ENCODE measurements at regions not wholly inside any gene's neighbourhood (a gene's known extent, or its start where the extent isn't known, plus 50 kb on each side); places are given as distances from the start of the nearest gene placed in this dataset.

- TF ChIP-seq HDAC6 (IDR thresholded peaks at IDR 0.05; ENCODE audit: low read depth, low read length), result no peak
- TF ChIP-seq ZNF316 (IDR thresholded peaks at IDR 0.05), result peak; percentile 48; the same call in 1 of the 2 replicates
- TF ChIP-seq KDM1A (IDR thresholded peaks at IDR 0.05), result peak; percentile 58 to 67; a peak in 3 of 4 replicates
- TF ChIP-seq CHCHD3 (CRISPR knock-in tag; IDR thresholded peaks at IDR 0.05), result no peak
- TF ChIP-seq RUNX1 (IDR thresholded peaks at IDR 0.05; ENCODE audit: low read depth), result no peak
- no peak; the same call in 1 of the 2 replicates for TF ChIP-seq MAFG (tag; conservative IDR thresholded peaks at IDR 0.05)
- no peak for TF ChIP-seq SMAD2 (IDR thresholded peaks at IDR 0.05; ENCODE audit: low read depth, low read length)
- no peak for TF ChIP-seq CBX1 (IDR thresholded peaks at IDR 0.05; ENCODE audit: low read depth)
- no peak for TF ChIP-seq CBX3 (IDR thresholded peaks at IDR 0.05; ENCODE audit: borderline replicate concordance in 1 of 2, low read length in 2 of 2)
- no peak for TF ChIP-seq TCF15 (CRISPR knock-in tag; IDR thresholded peaks at IDR 0.05)
- TF ChIP-seq GATAD2B (IDR thresholded peaks at IDR 0.05; ENCODE audit: borderline replicate concordance), result no peak
- TF ChIP-seq ZNF79 (CRISPR knock-in tag; IDR thresholded peaks at IDR 0.05; ENCODE audit: low read depth), result no peak
- no peak for TF ChIP-seq ZNF217 (CRISPR knock-in tag; IDR thresholded peaks at IDR 0.05)
- TF ChIP-seq RCOR1 (IDR thresholded peaks at IDR 0.05; ENCODE audit: borderline replicate concordance in 1 of 2, low read depth in 2 of 2, low read length in 2 of 2), result peak in 1 of 2 experiments; percentile 63; a peak in 2 of 4 replicates
- no peak for TF ChIP-seq NR0B1 (IDR thresholded peaks at IDR 0.05; ENCODE audit: partially characterized antibody)
Observed at GRCh38 chr1:149845416-149845815, 54.0 kb upstream of the BOLA1 start (continued).
